GM21390 (cell line): ENCODE measurements at regions not wholly inside any gene's neighbourhood (a gene's known extent, or its start where the extent isn't known, plus 50 kb on each side); places are given as distances from the start of the nearest gene placed in this dataset.
"Not testable (repeated sequence)": the region's sequence is repeated elsewhere in the genome, so short reads cannot be mapped to it uniquely, and the experiment has no call there.

Experiments used
- ATAC-seq: cut with Tn5 transposase; IDR thresholded peaks from one replicate; pipeline ENCODE4 v1.9.1; 2021; ENCODE audit not compliant: unreplicated experiment

DNA sequence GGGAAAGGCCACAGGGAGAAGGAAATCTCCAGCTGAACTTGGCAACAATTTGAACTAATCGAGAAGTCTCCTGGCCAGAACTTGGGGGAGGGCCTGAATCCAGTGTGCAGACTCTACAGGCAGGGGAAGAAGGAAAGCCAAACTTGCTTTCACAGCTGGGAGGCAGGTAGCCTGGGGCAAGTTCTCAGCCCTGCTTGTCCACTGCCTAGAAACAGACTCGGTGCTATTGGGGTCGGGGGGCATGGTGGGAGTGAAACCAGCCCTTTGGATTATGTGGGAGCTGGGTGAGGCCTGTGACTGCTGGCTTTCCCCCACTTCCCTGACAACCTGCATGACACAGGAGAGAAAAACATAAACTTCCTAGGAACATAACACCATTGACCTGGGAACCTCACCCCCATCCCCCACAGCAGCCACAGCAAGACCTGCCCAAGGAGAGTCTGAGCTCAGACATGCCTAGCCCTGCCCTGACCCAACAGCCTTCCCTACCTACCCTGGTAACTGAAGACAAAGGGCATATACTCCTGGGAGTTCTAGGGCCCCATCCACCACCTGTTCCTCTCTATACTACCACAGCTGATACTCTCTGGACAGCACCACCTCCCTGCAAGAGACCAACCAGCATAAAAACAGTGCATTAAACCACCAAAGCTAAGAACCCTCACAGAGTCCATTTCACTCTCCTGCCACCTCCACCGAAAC is 103.7 kb upstream of the MNS1 start:
- ATAC-seq, result no peak

DNA sequence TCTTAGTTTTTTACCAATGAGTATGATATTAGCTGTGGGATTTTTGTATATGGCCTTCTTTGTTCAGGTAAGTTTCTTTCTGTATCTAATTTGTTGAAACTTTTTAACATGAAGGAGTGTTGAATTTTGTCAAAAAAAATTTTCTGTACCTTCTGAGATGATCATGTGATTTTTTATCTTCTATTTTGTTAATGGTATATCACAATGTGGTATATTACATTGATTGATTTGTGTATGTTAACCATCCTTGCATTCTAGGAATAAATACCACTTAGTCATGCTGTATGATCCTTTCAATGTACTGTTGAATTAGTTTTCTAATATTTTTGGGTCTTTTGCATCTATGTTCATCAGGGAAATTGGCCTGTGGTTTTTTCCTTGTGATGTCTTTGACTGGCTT is 92.5 kb upstream of the MNS1 start:
- ATAC-seq, result no peak

DNA sequence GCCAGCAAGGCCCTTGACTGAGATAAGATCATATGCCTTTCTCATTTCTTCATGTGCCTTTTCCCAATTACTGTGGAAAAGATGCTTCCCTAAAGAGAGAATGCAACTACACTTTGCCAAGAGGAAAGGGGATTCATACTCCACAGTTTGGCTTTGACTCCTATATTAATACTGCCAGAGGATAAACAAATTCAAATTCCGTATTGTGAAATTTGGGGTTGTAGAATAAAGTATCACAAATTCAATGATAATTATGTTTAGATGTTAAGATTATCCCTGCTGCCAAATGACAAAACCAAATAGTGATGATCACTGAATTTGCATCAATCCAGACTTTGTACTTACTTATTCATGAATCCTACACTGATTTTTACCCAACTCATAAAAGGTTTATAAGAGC is 88.5 kb upstream of the MNS1 start:
- no peak for ATAC-seq

DNA sequence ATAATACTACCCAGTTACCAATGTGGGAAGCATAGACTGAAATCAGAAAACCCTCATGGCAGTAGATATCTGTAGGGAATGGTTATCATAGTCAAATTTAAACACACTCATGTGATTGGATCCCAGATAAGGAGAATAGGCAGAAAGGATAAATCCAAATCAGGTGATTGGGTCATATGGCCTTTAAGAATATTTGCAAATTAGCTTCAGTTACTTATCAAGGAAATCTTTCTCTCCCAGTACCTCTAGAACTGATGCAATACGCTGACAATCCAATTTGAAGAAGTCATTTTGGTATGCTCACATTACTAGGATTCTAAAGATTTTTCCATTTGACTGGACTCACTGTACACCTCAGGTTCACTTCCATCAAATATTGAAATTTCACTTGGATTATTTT is 87.7 kb upstream of the MNS1 start:
- no peak for ATAC-seq

DNA sequence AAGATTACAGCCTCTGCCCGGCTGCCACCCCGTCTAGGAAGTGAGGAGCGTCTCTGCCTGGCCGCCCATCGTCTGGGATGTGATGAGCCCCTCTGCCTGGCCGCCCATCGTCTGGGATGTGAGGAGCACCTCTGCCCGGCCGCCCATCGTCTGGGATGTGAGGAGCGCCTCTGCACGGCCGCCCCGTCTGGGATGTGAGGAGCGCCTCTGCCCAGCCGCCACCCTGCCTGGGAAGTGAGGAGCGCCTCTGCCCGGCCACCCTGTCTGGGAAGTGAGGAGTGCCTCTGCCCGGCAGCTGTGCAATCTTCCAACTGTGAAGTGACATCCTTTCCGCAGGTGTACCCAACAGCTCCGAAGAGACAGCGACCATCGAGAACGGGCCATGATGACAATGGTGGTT is 75.6 kb upstream of the MNS1 start:
- ATAC-seq, result not testable (repeated sequence)

DNA sequence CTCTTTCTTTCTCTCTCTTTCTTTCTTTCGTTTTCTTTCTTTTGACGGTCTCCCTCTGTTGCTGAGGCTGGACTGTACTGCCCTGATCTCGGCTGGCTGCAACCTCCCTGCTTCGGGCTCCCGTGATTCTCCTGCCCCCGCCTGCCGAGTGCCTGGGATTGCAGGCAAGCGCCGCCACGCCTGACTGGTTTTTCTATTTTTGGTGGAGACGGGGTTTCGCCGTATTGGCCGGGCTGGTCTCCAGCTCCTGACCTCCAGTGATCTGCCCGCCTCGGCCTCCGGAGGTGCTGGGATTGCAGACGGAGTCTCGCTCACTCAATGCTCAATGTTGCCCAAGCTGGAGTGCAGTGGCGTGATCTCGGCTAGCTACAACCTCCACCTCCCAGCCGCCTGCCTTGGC is 75.2 kb upstream of the MNS1 start:
- ATAC-seq, result not testable (repeated sequence)

DNA sequence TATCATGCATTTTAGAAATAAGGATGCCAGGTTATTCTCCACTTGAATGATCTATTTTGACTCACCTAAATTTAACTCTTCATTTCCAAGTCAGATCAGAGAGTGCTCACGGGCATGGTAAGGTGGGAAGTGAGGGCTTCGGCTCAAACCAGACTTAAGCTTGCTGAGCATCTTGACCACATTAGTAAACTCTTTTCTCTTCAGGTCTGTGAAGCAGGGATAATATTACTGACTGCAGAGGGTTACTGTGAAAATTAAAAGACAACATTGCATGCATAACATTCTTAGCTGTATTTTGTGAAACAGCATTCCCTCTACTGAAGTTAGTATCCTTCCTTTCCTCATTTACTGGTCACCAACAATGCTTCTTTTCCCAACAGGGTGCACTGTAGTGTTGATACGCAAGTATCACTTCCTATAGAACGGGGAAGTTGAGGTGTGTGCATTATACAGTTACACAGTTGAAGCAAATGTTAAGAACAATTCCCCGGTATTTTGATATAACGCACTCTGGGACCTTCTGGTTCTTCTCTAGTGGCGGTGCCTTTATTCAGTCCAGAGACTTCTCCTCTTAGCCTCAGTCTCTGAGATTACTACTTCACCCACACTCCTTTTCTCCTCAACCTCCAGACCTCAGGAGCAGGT is 74.1 kb upstream of the MNS1 start:
- no peak for ATAC-seq

DNA sequence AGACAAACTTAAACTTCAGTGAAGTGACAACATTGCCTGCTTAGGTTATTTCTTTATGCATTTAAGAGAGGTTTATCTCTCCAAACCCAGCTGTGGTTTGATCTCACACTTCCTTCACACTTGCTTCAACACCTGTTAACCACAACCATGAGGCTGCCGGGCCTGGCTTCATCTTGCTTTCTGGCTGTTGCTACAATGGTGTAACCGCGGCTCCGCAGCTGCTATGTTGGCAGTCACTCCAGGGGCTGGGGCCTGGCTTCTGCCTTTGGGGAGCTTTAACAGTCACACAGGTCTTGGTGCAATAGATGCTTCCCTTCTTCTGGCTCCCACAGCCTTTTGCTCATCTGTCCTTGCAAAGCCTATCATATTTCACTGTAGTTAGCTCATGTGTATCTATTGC is 72.9 kb upstream of the MNS1 start:
- ATAC-seq, result peak; percentile 61

DNA sequence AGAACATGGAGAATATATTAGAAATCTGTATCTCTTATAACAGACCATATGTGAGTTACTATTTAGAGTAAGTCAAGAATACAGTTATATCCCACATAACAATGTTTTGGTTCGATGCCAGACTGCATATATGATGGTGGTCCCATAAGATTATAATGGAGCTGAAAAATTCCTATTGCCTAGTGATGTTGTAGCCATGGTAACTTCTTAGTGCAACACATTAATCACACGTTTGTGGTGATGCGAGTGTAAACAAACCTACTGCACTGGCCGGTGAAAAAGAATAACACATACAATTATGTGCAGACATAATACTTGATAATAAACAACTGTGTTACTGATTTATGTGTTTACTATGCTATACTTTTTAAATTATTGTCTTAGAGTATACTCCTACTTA is 69.8 kb upstream of the MNS1 start:
- no peak for ATAC-seq

DNA sequence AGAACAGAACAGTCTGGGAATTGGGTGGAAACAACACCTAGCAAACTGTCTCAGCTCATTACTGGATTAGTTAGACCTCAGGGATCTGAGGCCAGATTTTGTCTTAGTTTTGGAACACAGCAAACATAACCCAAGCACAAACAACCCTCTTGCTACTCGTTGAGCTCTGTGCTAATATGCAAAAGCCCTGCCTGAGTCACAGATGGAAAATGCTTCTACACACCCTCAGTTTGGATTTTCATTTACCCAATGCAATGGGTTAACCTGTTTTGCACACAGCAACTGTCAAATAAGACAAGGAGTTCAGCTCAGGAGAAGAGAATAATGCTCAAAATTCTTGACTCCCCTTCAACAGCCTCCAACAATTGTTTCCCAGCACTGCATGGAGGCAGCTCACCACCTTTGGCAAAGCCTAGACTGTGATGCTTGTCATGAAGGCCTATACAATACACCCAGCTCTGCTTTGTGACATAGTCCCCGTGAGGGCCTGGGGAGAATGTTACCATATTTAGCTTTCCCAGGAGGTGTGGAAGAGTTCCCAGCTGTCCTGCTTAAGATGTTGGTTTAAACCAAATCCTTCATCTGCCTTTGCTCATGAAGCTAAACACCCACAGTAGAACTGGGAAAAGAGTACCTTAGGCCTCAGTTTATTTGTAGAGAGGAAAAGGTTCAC is 68.9 kb upstream of the MNS1 start:
- no peak for ATAC-seq

DNA sequence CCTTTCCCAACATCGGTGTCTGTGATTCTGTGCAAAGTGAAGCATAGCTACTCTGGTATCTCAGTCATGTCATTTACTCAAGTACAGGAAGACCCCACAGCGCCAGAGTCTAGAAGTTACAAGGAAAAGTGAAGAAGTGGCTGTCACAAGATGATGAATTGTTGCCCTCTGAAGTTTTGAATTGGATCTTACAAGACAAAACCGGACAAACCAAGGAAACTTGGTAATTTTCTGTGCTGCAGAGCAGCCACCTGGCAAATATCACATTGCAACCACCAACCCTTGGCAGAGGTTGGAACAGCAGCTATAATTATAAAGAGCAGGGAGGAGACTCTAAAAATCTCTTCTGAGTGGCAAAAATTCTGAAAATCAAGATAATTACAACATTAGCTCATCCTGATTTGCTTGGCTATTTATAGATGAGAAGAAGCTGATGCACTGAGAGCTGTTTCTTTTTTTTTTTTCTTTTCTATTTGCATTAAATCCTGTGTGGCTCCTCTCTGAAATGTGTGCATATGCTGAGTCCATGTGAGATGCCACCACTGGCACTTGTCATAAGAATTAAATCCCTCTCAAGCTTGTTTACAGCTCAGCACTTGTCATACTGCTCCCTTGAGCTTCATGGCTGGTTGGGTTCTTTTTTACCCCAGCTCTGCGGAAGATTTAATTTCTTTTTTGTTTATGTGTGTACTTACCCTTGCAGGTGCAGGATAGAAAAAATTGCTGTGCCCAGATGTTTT is 68.0 kb upstream of the MNS1 start:
- no peak for ATAC-seq

DNA sequence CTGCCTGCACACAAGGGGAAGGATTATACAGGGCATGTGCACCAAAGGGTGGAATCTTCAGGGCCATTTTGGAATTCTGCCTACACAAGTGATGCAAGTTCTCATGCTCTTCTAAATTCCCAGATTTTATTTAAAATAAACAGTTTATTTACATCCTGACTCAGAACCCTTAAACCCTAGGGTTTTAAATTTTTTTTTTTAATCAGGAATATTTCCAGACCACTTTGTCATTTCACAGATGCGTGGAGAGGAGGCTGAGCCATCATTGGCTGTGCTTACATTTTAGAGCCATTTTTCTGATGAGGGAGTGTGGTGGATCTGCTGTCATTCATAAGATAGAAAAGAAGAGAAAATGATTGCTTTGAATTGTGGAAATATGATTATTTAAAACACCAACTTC is 65.2 kb upstream of the MNS1 start:
- ATAC-seq, result no peak

DNA sequence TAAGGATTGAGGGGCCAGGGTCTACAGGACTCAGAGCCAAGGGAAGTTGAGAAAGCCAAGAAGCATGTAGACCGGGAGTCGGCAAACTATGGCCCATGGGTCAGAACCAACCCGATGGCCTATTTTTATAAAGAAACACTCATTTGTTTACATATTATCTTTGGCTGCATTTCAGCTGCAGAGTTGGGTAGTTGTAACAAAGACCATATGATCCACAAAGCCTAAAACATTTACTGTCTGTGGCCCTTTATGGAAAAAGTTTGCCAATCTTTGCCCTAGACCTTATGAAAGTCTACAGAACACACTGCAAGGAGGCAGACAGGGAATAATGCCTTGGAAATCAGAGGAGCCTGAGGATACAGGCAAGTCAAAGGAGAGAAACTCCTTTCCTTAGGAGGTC is 63.2 kb upstream of the MNS1 start:
- no peak for ATAC-seq

DNA sequence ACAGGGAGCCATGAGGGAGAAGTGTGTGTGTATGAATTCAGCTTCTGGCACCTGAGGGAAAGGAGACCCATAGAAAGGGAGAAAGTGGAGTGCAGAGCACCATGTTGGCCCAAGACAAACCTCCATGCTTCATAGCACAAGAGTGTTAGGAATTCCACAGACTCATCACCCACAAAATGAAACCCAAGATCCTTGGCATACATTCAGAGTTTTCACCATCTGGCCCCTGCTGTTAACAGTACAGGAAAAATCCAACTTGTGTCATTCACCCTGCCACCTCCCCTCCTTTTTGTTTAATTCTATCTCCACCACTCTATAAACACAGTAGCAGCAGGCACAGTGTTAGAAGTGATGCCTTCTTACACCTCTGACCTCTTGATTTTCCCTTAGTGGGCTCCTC is 60.0 kb upstream of the MNS1 start:
- no peak for ATAC-seq

DNA sequence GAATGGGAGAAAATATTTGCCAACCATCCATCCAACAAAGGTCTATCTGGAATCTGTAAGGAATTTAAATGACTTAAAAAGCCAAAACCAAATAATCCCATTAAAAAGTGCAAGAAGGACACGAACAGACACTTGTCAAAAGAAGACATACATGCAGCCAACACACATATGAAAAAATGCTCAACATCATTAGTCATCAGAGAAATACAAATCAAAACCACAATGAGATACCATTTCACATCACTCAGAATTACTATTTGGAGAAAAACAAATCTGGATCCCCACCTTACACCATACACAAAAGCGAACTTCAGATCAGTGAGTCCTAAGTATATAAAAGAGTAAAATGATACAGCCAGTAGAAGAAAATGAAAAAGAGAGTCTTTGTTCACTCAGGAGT is 58.6 kb upstream of the MNS1 start:
- no peak for ATAC-seq

DNA sequence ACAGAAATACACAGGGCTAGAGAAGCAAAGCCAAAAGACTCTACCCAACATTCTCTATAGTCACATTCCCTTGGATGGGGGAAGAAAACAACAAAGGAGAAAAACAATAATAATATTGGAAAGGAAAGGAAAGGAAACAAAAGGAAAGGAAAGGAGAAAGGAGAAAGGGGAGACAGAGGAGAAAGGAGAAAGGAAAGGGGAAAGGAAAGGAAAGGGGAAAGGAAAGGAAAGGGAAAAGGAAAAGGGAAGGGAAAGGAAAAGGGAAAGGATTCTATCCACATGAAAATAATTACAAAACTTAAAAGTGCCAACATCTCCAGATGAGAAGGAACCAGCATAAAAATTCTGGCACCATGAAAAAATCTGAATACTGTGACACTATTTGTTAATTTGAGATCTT is 54.1 kb upstream of the MNS1 start:
- ATAC-seq, result no peak
